Right kidney (tissue), 1 donor: ENCODE measurements at regions not wholly inside any gene's neighbourhood (a gene's known extent, or its start where the extent isn't known, plus 50 kb on each side); places are given as distances from the start of the nearest gene placed in this dataset.
"Not testable (repeated sequence)": the region's sequence is repeated elsewhere in the genome, so short reads cannot be mapped to it uniquely, and the experiment has no call there.

Experiments used
- DNase-seq: peaks from one replicate; pipeline ENCODE4 v3.0.0-alpha.2; 2016

DNA sequence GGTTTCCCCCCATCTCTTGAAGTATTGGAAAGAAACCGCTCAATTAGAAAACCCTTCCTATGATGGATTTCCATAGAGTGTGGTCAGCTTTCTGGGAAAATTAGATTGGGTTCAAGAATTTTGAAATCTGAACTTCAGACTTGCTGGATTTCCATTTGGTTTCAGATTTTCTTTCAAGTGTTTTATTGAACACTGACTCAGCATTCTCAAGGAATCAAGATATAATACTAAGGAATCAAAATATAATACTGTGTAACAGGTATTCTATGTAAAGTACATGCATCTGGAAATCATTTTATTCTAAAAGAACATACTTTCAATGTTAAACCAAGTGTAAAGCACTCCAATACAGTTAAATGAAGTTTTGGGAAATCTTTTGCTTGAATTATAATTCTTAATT is 94.7 kb upstream of the CCN2 start:
- DNase-seq, result no peak

DNA sequence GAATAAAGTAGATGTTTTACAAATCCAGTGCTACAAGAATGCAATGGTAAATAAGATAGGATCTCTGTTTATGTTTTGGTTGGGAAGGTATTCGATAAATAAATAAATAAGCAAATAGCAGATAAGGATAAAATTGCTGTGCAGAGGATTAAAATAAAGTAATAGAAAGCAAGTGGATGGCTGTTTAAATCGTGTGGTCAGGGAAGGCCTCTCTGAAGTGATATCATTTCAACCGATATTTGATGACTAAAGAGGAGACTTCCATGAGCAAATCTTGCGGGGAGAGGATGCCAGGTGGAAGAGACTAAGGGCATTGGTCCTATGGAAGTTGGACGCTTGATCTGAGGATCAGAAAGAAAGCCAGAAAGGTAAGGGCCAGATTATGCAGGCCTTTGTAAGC is 92.0 kb upstream of the CCN2 start:
- DNase-seq, result no peak

DNA sequence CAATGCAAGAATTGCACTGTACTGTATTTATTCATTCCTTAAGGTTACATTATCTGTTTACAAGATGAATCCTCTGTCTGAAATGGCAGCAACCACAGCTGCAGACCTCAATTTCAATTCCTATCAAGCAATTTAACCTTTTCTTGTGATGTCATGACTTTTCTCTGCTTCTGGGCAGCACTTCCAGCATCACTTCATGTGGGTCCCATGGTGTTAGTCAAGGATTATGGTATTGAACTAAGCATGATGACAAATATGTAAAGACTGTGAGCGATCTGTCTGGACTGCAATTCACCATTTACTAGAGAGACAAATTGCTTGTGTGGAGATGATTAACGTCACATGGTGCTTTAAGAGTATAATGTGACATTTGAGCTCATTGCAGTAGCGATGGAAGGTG is 90.5 kb upstream of the CCN2 start:
- DNase-seq, result no peak

DNA sequence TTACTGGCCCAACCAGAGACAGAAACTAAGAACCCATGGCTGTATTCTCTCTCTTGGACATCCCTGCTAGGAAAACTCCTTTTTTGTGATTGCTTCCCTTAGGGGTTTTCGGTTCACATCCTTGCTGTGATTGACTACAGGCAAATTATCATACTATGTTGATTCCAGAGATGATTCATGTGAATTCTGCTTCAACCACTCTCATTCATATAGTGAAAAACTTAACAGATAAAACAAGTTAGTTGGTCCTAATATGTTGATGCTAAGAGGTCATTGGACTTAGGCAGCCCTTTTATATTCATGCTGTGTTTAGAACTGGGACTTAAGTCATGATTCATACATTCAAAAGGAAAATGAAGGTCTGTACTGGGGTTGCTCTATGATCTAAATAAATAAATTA is 76.9 kb upstream of the CCN2 start:
- no peak for DNase-seq

DNA sequence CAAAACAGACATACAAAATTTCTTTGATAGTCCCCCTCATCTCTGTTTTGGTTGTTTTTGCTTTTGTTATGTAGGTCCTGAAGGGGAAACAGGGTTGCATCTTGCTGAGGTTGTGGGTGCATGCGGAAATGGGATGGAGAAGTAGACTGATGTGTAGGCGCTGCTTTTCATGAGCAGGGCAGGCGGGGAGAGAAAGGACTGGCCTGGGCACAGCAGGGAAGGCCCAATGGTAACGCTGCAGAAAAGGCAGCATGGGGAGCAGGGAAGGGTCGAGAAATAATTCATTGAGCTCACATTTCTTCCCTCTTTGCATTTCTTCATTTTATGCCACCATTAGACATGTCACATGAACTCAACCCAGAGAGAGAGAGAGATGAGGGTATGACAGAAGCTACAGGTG is 74.3 kb upstream of the CCN2 start:
- DNase-seq, result no peak

DNA sequence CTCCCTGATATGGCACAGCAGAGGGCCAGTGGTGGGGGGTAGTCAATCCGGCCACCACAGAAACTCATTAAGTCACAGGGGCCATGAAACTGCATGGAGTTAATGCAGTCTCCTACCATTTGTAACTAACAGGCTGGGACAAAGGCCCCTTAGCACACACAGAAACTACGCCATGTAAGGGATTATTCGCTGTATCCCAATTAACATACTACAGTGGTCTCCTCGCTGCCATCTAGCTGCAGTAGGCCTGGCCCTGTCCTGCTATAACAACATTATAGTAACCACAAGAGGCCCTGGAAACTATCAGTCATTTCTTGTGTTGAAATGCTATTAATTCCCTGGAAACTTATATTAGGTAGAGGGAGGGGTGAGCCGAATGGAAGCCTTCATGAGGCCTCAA is 72.3 kb upstream of the CCN2 start:
- DNase-seq, result no peak

DNA sequence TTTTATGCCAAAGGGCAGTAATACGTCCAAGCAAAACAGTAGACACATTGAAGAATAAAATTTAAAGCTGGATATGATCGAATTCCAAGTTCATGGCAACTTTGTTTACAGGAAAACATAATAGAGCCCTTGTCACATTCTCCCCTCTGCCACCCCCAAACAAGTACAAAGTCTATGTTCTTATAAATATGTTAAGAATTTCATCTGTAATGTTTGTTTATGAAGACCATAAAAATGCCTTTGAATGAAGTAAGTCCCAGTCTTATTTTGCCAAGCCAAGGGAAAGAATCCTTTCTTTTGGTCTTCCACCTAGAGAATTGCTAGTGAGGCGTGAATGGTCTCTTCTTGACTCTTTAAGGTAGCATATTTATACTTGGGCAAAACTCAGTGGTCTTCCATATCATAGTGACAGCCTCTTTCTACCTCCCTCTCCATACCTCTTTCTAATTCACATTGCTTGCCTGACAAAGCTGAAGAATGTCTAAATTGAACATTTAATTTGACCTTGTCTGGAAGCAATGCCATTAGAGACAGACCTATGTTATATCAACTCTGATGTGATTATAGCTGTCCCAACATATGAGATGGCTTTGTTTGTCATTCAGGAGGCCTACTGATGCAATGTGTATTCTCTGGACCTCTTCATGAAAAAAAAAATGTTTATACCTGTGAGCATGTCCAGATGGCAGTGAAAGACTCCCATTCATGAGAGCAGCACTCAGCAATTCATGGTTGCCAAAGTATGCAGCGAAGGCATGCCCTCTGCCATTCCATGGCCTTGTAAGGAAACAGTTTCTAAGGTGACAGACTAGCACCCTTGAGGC is 70.6 kb upstream of the CCN2 start:
- DNase-seq, result no peak

DNA sequence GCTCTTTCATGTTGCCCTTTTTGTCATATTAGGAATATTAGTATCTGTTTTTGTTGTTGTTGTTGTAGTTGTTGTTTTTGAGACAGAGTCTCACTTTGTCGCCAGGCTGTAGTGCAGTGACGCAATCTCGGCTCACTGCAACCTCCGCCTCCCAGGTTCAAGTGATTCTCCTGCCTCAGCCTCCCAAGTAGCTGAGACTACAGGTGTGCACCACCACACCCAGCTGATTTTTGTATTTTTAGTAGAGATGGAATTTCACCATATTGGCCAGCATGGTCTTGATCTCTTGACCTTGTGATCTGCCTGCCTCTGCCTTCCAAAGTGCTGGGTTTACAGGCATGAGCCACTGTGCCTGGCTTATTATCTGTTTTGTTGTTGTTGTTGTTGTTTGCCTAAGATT is 69.7 kb upstream of the CCN2 start:
- not testable (repeated sequence) for DNase-seq

DNA sequence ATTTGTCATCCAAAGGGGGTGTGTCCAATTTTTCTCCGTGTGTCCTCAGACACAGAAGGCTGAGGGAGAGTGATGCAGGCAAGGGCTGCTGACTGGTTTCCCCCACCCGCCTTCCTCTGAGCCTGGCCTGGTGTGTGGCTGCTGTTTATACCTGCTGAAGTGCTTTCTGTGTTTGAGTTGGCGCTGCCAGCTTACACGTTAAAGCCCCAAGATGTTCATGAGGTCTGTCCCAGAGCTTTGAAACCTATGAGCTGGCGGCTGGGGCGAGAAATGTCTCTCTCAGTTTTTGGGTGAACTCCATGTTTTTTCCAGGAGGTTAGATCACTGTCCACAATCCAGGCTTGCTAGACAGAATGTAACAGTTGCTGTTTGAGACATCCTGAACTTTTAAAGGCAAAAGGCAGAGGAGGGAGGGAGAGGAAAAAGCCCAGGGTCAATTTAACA is 69.0 kb upstream of the CCN2 start:
- DNase-seq, result peak; percentile 22

DNA sequence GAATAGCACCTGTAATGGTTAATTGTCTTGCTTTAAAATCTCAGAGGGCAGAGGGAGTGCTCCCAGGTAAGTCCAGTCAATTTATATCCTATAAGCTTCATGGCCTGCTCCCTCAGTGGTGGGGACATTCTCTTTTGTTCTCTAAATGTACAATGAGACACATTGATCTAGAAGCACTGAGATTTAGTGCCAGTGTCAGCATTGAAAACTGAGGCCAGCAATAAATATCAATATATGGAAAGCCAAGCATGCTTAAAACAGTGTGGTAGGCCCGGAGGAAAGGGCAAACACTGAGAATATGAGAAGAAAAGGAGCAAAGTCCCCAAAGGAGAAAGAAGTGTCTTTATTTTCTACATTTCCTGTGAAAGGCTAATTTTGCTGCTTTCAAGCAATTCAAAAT is 68.4 kb upstream of the CCN2 start:
- no peak for DNase-seq

DNA sequence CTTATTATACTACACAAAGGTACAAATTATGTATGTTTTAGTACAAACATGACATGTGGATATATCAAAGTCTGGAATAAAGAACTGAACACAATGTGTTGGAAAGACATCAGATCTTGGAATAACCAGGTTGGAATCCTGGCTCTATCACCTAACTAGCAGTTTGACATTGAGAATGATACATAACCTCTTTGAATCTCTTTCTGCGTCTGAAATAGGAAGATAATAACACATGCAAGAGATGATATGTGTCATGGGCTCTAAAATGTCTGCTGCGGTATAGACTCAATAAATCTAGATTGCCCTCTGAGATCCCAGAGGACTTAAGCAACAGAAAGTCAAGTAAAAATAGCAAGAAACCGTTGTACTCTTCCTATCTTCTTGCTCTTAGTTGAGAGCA is 66.8 kb upstream of the CCN2 start:
- no peak for DNase-seq

DNA sequence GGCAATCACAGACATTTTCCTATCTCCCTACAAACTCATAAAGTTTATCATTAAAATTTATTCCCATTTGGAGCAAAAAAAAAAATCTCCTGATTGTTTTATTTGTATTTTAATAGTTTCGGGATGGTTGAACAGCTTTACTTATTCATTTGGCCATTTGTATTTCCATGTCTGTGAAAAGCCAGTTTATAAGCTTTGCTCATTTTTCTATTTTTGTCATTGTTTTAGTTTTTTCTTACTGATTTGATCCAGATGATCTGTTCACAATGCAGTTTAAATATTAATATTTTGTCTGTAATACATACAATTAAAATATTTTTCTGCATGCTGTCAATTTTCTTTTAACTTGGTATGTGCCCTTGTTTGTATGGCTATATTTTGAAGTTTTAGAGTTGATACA is 65.2 kb upstream of the CCN2 start:
- DNase-seq, result no peak

DNA sequence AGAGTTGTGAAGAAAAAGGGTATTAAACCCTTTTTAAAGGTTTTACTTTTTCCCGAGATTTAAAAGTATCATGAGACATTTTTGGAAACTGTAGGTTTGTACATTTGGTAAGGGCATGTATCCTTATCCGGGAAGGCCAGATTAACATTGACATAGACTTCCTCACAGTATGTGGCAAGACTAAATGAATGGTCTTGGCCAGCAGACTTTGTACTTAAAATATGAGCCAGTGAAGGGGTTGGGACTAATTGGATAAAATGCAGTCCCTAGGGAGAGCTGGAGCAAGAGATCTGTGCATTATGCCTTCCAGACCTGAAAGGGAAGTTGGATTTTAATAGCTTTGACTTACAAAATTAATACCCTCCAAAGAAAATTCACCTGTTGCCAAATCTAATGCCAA is 60.4 kb upstream of the CCN2 start:
- DNase-seq, result no peak

DNA sequence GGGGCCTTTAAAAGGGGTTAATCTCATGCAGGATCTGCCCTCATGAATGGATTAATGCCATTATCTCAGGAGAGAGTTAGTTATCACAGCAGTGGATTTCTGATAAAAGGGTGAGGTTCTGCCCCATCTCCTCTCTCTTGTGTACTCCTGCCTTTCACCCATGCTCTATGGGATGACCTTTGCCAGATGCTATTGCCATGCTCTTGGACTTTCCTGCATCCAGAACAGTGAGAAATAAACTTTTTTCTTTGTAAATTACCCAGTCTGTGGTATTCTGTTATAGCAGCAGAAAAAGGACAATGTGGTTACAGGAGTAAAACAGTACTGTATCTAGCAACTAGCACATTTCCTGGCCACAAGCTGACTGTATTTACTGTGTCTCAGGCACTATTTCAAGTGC is 58.0 kb upstream of the CCN2 start:
- DNase-seq, result no peak

DNA sequence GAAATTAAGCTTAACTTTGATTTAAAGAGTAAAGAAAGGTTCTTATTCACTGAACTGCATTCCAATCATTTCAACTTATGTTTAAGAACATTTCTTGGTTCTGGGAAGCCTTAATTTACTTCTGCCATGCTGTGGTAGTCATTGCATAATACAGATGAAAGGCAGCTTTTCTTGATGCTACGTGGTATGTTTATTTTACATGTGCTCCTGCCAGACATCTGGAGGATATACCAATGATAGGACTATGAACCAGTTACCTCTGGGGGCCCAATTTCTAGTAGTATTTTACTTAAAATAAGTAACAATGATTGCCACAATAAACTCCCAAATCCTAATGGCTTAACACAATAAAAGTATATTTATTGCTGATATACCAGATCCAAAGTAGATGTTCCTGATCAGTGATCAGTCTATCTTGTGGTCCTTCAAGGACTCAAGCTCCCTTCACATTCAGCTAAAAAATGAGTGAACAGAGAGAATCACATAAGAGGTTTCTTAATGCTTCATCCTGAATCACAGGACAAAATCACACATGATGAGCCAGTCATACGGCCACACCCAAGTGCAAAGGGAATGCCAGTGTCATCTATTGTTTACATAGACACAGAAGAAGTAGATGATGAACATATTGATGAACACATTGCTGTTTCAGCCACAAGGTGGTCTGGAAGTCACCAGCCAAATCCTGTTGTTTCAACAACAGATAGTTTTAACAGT is 56.5 kb upstream of the CCN2 start:
- DNase-seq, result no peak

DNA sequence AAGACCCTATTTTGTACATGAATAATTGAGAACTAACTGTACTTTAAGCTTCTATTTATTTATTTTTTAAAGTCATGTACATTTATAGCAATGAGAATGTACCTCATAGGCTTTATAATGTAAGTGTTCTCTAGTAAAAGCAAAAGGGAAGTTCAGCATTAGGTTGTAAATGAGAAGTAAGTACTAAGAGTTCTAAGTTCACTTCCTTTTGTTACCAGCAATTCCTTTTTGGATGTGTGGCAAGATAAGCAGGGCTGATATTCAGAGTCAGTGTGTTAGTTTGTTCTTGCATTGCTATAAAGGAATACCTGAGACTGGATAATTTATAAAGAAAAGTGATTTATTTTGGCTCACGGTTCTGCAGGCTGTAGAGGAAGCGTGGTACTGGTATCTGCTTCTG is 54.0 kb upstream of the CCN2 start:
- no peak for DNase-seq

DNA sequence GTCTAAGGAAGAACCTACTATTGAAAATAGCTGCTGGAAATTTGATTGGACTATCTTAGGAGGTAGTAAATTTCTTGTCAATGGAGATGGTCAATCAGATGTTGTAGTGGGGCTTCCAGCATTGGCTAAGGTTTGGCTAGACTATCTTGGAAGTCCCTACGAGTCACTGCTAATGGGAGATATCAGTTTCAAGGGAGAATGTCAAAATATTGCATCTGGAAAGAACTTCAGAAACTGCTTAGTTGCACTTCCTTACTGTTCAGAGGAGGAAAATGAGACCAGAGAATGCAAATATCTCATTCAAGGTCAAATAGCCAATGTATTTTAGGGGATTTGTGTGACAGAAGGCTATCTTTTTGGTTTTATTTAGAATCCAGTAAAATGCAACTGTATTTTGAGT is 53.5 kb upstream of the CCN2 start:
- no peak for DNase-seq

DNA sequence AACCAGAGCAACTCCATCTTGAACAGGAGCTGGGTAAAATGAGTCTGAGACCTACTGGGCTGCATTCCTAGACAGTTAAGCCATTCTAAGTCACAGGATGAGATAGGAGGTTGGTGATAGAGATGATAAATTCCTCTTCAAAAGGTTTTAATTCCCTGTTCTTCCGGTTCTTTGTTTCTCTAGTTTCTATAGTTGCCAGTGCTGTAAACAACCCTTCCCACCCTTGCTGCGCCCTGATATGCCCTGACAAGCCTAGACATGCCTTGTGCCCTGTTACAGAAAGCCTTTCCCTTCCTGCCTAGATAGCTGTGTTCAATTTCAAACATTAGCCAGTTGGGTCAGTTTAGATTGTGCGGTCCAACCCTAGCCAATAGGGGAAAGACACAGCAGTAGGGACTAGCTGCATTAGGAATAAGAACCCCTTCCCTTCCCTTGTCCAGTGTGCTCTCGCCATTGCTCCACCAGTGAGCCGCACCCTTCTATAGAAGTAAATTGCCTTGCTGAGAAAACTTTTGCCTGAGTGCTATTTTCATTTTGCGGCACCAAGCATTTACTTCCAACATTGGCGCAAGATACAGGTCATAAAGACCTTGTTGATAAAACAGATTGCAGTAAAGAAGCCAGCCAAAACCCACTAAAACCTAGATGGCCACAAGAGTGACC is 52.5 kb upstream of the CCN2 start:
- no peak for DNase-seq
